Kidney epithelial cell (primary cell): ENCODE measurements at regions not wholly inside any gene's neighbourhood (a gene's known extent, or its start where the extent isn't known, plus 50 kb on each side); places are given as distances from the start of the nearest gene placed in this dataset.

ENCODE experiments used
- DNase-seq: peaks from one replicate; pipeline ENCODE4 v3.0.0-alpha.2; 2010; ENCODE audit warnings: low read depth
- H3K27me3 ChIP-seq: 2 replicates; pipeline ENCODE4 v1.6.0; 2011; ENCODE audit warnings: low read length; ENCODE audit not compliant: control insufficient read depth, insufficient read depth
- H3K36me3 ChIP-seq: 2 replicates; pipeline ENCODE4 v1.5.1; 2011; ENCODE audit warnings: low read length; ENCODE audit not compliant: control insufficient read depth, insufficient read depth
- H3K4me3 ChIP-seq: 2 replicates; pipeline ENCODE4 v1.5.1; 2011; ENCODE audit warnings: low read depth, mild to moderate bottlenecking, control low read depth, low read length
- TF ChIP-seq, protein P1 (sequence below): IDR thresholded peaks from 2 replicates; pipeline ENCODE4 v1.5.1; 2011; ENCODE audit warnings: mild to moderate bottlenecking, moderate library complexity, low read length, control low read depth, inconsistent platforms; ENCODE audit not compliant: insufficient read depth, poor library complexity, severe bottlenecking

GRCh38 chr16:73251608-73252007 lies 203.7 kb upstream of the ZFHX3 start:
- no peaks in the 10 kb centered on the region for H3K27me3 ChIP-seq
- TF ChIP-seq, protein P1, sequence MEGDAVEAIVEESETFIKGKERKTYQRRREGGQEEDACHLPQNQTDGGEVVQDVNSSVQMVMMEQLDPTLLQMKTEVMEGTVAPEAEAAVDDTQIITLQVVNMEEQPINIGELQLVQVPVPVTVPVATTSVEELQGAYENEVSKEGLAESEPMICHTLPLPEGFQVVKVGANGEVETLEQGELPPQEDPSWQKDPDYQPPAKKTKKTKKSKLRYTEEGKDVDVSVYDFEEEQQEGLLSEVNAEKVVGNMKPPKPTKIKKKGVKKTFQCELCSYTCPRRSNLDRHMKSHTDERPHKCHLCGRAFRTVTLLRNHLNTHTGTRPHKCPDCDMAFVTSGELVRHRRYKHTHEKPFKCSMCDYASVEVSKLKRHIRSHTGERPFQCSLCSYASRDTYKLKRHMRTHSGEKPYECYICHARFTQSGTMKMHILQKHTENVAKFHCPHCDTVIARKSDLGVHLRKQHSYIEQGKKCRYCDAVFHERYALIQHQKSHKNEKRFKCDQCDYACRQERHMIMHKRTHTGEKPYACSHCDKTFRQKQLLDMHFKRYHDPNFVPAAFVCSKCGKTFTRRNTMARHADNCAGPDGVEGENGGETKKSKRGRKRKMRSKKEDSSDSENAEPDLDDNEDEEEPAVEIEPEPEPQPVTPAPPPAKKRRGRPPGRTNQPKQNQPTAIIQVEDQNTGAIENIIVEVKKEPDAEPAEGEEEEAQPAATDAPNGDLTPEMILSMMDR: no peak
- no peaks in the 10 kb centered on the region for H3K36me3 ChIP-seq
- DNase-seq: no peak
- no peak overlapping the region for H3K4me3 ChIP-seq

DNA sequence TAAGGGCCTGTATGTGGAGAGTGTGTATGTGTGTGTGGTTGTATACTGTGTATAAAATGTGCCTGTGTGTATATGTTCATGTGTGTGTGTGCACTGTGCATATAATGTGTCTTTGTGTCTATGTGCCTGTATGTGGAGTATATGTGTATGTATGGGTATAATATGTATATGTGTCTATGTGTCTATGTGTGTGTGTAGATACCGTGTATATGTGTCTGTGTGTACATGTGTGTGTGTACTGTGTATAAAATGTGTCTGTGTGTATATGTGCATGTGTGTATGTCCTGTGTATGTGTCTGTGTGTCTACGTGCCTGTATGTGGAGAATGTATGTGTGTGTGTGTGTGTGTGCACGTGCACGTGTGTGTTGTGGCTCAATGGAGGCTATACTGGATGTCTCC lies 200.4 kb upstream of the ZFHX3 start:
- Histone ChIP-seq H3K27me3 (no peaks in the 10 kb centered on the region), H3K36me3 (no peaks in the 10 kb centered on the region), H3K4me3 (no peak overlapping the region)
- no peak for DNase-seq
- TF ChIP-seq, protein P1: no peak

DNA sequence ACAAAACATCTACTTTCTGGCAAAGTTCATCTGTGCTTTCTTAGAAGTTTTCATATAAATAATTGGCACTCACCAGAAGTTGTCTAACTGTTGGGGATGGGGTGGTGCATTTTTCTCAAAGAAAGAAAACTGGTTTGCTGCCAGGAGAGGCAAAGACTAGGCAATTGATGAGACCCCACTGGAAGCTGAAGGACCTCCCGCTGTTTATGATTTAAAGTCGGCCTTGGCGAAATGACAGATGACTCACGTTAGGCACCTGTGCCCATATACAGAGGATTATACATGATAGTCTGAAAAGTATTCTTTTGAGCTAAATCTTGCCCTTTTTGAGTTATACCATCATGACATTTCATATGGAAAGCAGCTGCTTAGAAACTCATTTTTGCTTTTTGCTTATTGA lies 193.0 kb upstream of the ZFHX3 start:
- H3K36me3 ChIP-seq: no peaks in the 10 kb centered on the region
- TF ChIP-seq, protein P1: no peak
- H3K4me3 ChIP-seq: no peak overlapping the region
- peaks cover 3% of the 10 kb centered on the region for H3K27me3 ChIP-seq
- no peak for DNase-seq

DNA sequence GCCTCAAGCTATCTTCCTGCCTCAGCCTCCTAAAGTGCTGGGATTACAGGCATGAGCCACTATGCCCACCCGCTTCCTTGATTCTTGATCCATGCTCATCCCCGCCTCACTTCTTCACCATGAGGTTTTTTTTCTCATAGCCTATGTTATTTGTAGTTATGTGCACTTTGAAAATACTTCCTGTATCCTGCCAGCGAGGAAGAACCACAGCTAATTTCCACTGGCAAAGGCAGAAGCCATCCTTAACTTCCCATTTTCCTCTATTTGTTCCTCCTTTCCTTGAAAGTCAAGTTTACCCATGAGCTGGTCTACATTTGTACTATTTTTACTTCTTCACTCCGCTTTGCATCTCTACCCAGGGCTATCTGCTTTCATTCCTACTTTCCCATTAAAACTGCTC lies 189.7 kb upstream of the ZFHX3 start:
- Histone ChIP-seq H3K4me3 (no peak overlapping the region), H3K36me3 (no peaks in the 10 kb centered on the region), H3K27me3 (no peaks in the 10 kb centered on the region)
- DNase-seq: no peak
- TF ChIP-seq, protein P1: no peak

DNA sequence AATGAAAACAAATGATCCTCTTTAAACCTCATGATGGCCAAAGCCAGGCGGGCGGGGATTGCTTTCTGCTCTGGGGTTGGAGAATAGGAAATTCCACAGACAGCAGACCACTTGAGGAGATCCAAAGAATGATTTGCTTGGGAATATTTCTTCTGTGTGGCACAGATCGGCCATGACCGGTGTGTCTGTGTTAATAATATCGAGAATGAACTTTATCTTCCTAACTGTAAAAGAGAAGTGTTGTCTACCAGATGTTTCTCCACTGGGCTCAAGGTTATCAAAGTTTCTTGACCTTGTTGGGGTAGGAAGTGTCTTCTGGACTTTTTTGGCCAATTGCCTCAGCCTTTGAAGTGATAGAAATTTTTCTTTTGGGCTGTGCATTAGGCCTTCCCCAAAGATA lies 186.6 kb upstream of the ZFHX3 start:
- no peak for DNase-seq
- Histone ChIP-seq H3K36me3 (no peaks in the 10 kb centered on the region), H3K4me3 (no peak overlapping the region), H3K27me3 (no peaks in the 10 kb centered on the region)
- TF ChIP-seq, protein P1: no peak

DNA sequence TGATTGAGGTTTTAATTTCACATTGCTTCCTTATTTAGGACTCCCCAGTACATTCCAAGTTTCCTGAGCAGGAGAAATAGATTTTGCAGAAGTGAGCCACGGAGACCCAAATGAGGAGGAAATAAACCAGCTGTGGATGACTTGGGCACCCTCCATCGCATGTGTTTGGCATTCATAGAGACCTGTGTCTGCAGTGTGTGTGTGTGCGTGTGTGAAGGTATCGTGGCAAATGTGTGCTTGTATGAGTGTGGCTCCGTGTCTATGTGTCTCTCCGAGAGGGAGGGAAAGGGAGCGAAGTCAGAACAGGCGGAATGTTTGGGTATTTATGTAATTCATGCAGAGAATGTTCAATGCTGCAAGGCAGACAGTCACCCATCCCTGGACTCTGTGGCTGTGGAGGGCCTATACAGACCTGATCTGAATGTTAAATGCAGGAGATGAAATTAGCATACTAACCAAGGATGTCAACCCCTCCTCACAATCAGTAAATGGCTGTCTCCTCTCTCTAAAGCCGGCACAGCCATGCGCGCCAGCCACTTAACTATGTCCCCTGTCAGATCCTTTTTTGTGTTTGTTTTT lies 186.0 kb upstream of the ZFHX3 start:
- DNase-seq: no peak
- TF ChIP-seq, protein P1: no peak
- Histone ChIP-seq H3K4me3 (no peak overlapping the region), H3K36me3 (no peaks in the 10 kb centered on the region), H3K27me3 (no peaks in the 10 kb centered on the region)
